Skeletal muscle satellite cell (primary cell): ENCODE measurements at regions not wholly inside any gene's neighbourhood (a gene's known extent, or its start where the extent isn't known, plus 50 kb on each side); places are given as distances from the start of the nearest gene placed in this dataset.

Experiments used
- H3K27me3 ChIP-seq: 2 replicates; pipeline ENCODE4 v1.7.0; 2013; ENCODE audit warnings: low read length; ENCODE audit not compliant: control insufficient read depth, insufficient read depth
- H3K36me3 ChIP-seq: 2 replicates; pipeline ENCODE4 v1.7.0; 2013; ENCODE audit warnings: mild to moderate bottlenecking, control low read depth, low read length; ENCODE audit not compliant: insufficient read depth
- H3K4me1 ChIP-seq: 2 replicates; pipeline ENCODE4 v1.7.0; 2013; ENCODE audit warnings: low read length; ENCODE audit not compliant: control insufficient read depth, insufficient read depth
- H3K4me2 ChIP-seq: 2 replicates; pipeline ENCODE4 v1.7.0; 2013; ENCODE audit warnings: mild to moderate bottlenecking, low read length
- H3K4me3 ChIP-seq: 2 replicates; pipeline ENCODE4 v1.7.0; 2013; ENCODE audit warnings: low read length
- H3K9ac ChIP-seq: 2 replicates; pipeline ENCODE4 v1.7.0; 2013; ENCODE audit warnings: mild to moderate bottlenecking, low read depth, low read length, moderate library complexity
- H3K9me3 ChIP-seq: replicated peaks from 2 replicates; pipeline ENCODE4 v1.7.0; 2013; ENCODE audit warnings: mild to moderate bottlenecking, control low read depth, low read length

GRCh38 chr18:45556222-45556621 lies 59.1 kb upstream of the SLC14A2 start:
- Histone ChIP-seq H3K9me3 (no peaks in the 10 kb centered on the region), H3K9ac (no peak overlapping the region), H3K4me3 (no peak overlapping the region), H3K27me3 (peaks cover 45% of the 10 kb centered on the region), H3K4me1 (no peaks in the 10 kb centered on the region), H3K36me3 (no peaks in the 10 kb centered on the region), H3K4me2 (no peak overlapping the region)

- no peaks in the 10 kb centered on the region for H3K9me3 ChIP-seq
- H3K4me3 ChIP-seq, result no peak overlapping the region
- no peak overlapping the region for H3K9ac ChIP-seq
- peaks cover 35% of the 10 kb centered on the region for H3K27me3 ChIP-seq
- H3K4me2 ChIP-seq, result no peak overlapping the region
- no peaks in the 10 kb centered on the region for H3K36me3 ChIP-seq
- no peaks in the 10 kb centered on the region for H3K4me1 ChIP-seq
Measured at GRCh38 chr18:45557287-45557686, 58.0 kb upstream of the SLC14A2 start.

- no peak overlapping the region for H3K4me2 ChIP-seq
- no peaks in the 10 kb centered on the region for H3K4me1 ChIP-seq
- no peaks in the 10 kb centered on the region for H3K9me3 ChIP-seq
- H3K36me3 ChIP-seq, result no peaks in the 10 kb centered on the region
- H3K9ac ChIP-seq, result no peak overlapping the region
- peaks cover 30% of the 10 kb centered on the region for H3K27me3 ChIP-seq
- no peak overlapping the region for H3K4me3 ChIP-seq
Measured at GRCh38 chr18:45557779-45558178, 57.5 kb upstream of the SLC14A2 start.

GRCh38 chr18:45559258-45559657 lies 56.0 kb upstream of the SLC14A2 start:
- no peak overlapping the region for H3K4me3 ChIP-seq
- H3K4me1 ChIP-seq, result no peaks in the 10 kb centered on the region

GRCh38 chr18:45560870-45561269 lies 54.4 kb upstream of the SLC14A2 start:
- H3K4me2 ChIP-seq, result no peak overlapping the region
- H3K4me3 ChIP-seq, result no peak overlapping the region
- no peak overlapping the region for H3K9ac ChIP-seq
- peaks cover 19% of the 10 kb centered on the region for H3K27me3 ChIP-seq
- no peaks in the 10 kb centered on the region for H3K36me3 ChIP-seq
- H3K9me3 ChIP-seq, result no peaks in the 10 kb centered on the region
- no peaks in the 10 kb centered on the region for H3K4me1 ChIP-seq

More at GRCh38 chr18:45559258-45559657, 56.0 kb upstream of the SLC14A2 start:
- no peak overlapping the region for H3K9ac ChIP-seq
- H3K27me3 ChIP-seq, result peaks cover 23% of the 10 kb centered on the region
- H3K36me3 ChIP-seq, result no peaks in the 10 kb centered on the region
- no peak overlapping the region for H3K4me2 ChIP-seq
- no peaks in the 10 kb centered on the region for H3K9me3 ChIP-seq

GRCh38 chr18:45562567-45563479 lies 52.5 kb upstream of the SLC14A2 start:
- no peaks in the 10 kb centered on the region for H3K4me1 ChIP-seq
- H3K9me3 ChIP-seq, result no peaks in the 10 kb centered on the region
- H3K4me3 ChIP-seq, result no peak overlapping the region
- peaks cover 19% of the 10 kb centered on the region for H3K27me3 ChIP-seq
- H3K9ac ChIP-seq, result no peak overlapping the region
- no peaks in the 10 kb centered on the region for H3K36me3 ChIP-seq
- no peak overlapping the region for H3K4me2 ChIP-seq

- Histone ChIP-seq H3K36me3 (no peaks in the 10 kb centered on the region), H3K4me2 (no peak overlapping the region), H3K4me3 (no peak overlapping the region), H3K27me3 (peaks cover 24% of the 10 kb centered on the region), H3K9me3 (no peaks in the 10 kb centered on the region), H3K4me1 (no peaks in the 10 kb centered on the region), H3K9ac (no peak overlapping the region)
Measured at GRCh38 chr18:45565280-45565970, 49.9 kb upstream of the SLC14A2 start.
